PC-3 (cell line): ENCODE measurements at regions not wholly inside any gene's neighbourhood (a gene's known extent, or its start where the extent isn't known, plus 50 kb on each side); places are given as distances from the start of the nearest gene placed in this dataset.
A peak's percentile ranks its signal among the peaks of the same experiment; 100 is the strongest.

Experiments
- ATAC-seq: fragments of 200-7000 bp; cut with Tn5 transposase; 2 replicates; pipeline ENCODE4 v1.9.1; 2020; ENCODE audit warnings: mild to moderate bottlenecking, moderate library complexity
- BruUV-seq: library from RNA; stranded (reverse); fragments of 400-500 nt; replicated peaks from 2 replicates; lab custom pipeline; 2021; lab: Mats Ljungman, UMichigan
- CTCF ChIA-PET: fragments of 300-600 bp; sonication (Branson Sonifier 250); formaldehyde crosslinking; loops from one replicate; lab custom pipeline; 2022; ENCODE audit warnings: antibody characterized with exemption; lab: Charles Lee
- POLR2A ChIA-PET: fragments of 300-600 bp; sonication (Branson Sonifier 250); formaldehyde crosslinking; loops from one replicate; lab custom pipeline; 2022; ENCODE audit warnings: antibody characterized with exemption; ENCODE audit not compliant: unreplicated experiment; lab: Charles Lee
- DNase-seq: peaks from one replicate; pipeline ENCODE4 v3.0.0-alpha.2; 2015
- H2AFZ ChIP-seq: fragments of 300-600 bp; sonication (generic); 2 replicates; pipeline ENCODE4 v1.6.0; 2016; ENCODE audit warnings: antibody characterized with exemption, low read length
- H3F3A ChIP-seq: fragments of 300-600 bp; sonication (generic); one replicate; pipeline ENCODE4 v1.6.0; 2017; ENCODE audit warnings: antibody characterized with exemption, low read length, control low read depth, mild to moderate bottlenecking; ENCODE audit not compliant: unreplicated experiment
- H3K27ac ChIP-seq: fragments of 300-600 bp; sonication (generic); 2 replicates; pipeline ENCODE4 v1.5.1; 2016; ENCODE audit warnings: mild to moderate bottlenecking, low read length
- H3K27me3 ChIP-seq: fragments of 300-600 bp; sonication (generic); 2 replicates; pipeline ENCODE4 v1.6.1; 2016; ENCODE audit warnings: low read length, mixed read lengths
- H3K36me3 ChIP-seq: fragments of 300-600 bp; sonication (generic); 2 replicates; pipeline ENCODE4 v1.6.1; 2016; ENCODE audit warnings: low read depth, mixed run types, low read length, mixed read lengths
- H3K4me1 ChIP-seq: fragments of 300-600 bp; sonication (generic); 2 replicates; pipeline ENCODE4 v1.5.1; 2016; ENCODE audit warnings: low read length; ENCODE audit not compliant: insufficient read depth
- H3K4me2 ChIP-seq: fragments of 300-600 bp; sonication (generic); 2 replicates; pipeline ENCODE4 v1.6.0; 2016; ENCODE audit warnings: low read length
- H3K4me3 ChIP-seq: fragments of 300-600 bp; sonication (generic); 2 replicates; pipeline ENCODE4 v1.5.1; 2016; ENCODE audit warnings: mild to moderate bottlenecking, low read length, mixed read lengths
- H3K79me2 ChIP-seq: fragments of 300-600 bp; sonication (generic); 2 replicates; pipeline ENCODE4 v1.6.1; 2017; ENCODE audit warnings: low read length, mixed read lengths
- H3K9ac ChIP-seq: fragments of 300-600 bp; sonication (generic); 2 replicates; pipeline ENCODE4 v1.6.0; 2016; ENCODE audit warnings: mild to moderate bottlenecking, low read length
- H3K9me2 ChIP-seq: fragments of 300-600 bp; sonication (generic); replicated peaks from 2 replicates; pipeline ENCODE4 v1.6.1; 2016; ENCODE audit warnings: mixed run types, low read length, mixed read lengths
- H3K9me3 ChIP-seq: fragments of 300-600 bp; sonication (generic); 2 replicates; pipeline ENCODE4 v1.6.1; 2016; ENCODE audit warnings: low read length, mixed read lengths
- H4K20me1 ChIP-seq: fragments of 300-600 bp; sonication (generic); 2 replicates; pipeline ENCODE4 v1.6.1; 2016; ENCODE audit warnings: low read length, mixed read lengths
- EZH2 ChIP-seq: fragments of 300-600 bp; sonication (generic); IDR thresholded peaks from one replicate; pipeline ENCODE4 v1.6.1; 2017; ENCODE audit warnings: antibody characterized with exemption, mild to moderate bottlenecking, low read length; ENCODE audit not compliant: unreplicated experiment
- EZH2phosphoT487 ChIP-seq: fragments of 300-600 bp; sonication (generic); IDR thresholded peaks from 2 replicates; pipeline ENCODE4 v1.6.1; 2018; ENCODE audit warnings: mild to moderate bottlenecking, antibody characterized with exemption, low read length, borderline replicate concordance
- intact Hi-C: fragments of 100-400 bp; cut with micrococcal nuclease; formaldehyde crosslinking; loops from 2 replicates; pipeline ENCODE4 v1.9.0; 2023
- TF ChIP-seq, protein P1 (sequence below): fragments of 300-600 bp; sonication (generic); conservative IDR thresholded peaks from 2 replicates; pipeline ENCODE4 v1.5.1; 2017; ENCODE audit warnings: antibody characterized with exemption, low read depth, mild to moderate bottlenecking, low read length

- no TSS peak for BruUV-seq
- H3F3A ChIP-seq = peaks cover 12% of the 10 kb centered on the region
- peak overlapping the region; percentile 80 for H3K9ac ChIP-seq
- H3K9me2 ChIP-seq = no peaks in the 10 kb centered on the region
- H3K4me3 ChIP-seq = no peak overlapping the region
- no peaks in the 10 kb centered on the region for H3K27me3 ChIP-seq
- ChIA-PET CTCF (no interaction called here), POLR2A (no interaction called here)
- intact Hi-C loops = loop anchor here (1.0 to 10.0 kb wide), 7 partner anchors 55 to 310 kb away; no protein-coding TSS in a partner anchor
- no peaks in the 10 kb centered on the region for H3K36me3 ChIP-seq
- H4K20me1 ChIP-seq = no peaks in the 10 kb centered on the region
- ATAC-seq (no peak), DNase-seq (peak; percentile 12)
- peak overlapping the region; percentile 25 for H3K4me2 ChIP-seq
- no peaks in the 10 kb centered on the region for H3K79me2 ChIP-seq
- TF ChIP-seq EZH2phosphoT487 = no peak
- TF ChIP-seq, protein P1, sequence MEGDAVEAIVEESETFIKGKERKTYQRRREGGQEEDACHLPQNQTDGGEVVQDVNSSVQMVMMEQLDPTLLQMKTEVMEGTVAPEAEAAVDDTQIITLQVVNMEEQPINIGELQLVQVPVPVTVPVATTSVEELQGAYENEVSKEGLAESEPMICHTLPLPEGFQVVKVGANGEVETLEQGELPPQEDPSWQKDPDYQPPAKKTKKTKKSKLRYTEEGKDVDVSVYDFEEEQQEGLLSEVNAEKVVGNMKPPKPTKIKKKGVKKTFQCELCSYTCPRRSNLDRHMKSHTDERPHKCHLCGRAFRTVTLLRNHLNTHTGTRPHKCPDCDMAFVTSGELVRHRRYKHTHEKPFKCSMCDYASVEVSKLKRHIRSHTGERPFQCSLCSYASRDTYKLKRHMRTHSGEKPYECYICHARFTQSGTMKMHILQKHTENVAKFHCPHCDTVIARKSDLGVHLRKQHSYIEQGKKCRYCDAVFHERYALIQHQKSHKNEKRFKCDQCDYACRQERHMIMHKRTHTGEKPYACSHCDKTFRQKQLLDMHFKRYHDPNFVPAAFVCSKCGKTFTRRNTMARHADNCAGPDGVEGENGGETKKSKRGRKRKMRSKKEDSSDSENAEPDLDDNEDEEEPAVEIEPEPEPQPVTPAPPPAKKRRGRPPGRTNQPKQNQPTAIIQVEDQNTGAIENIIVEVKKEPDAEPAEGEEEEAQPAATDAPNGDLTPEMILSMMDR = no peak
- no peak for TF ChIP-seq EZH2
- H3K27ac ChIP-seq = peak overlapping the region; percentile 98
- no peak overlapping the region for H2AFZ ChIP-seq
- H3K9me3 ChIP-seq = no peaks in the 10 kb centered on the region
- H3K4me1 ChIP-seq = peaks cover 43% of the 10 kb centered on the region
Measured at GRCh38 chr13:34412295-34412694, 529.8 kb upstream of the NBEA start.

- no peaks in the 10 kb centered on the region for H3K79me2 ChIP-seq
- H3K9ac ChIP-seq = peak overlapping the region; percentile 80
- peak; percentile 67 for ATAC-seq
- ChIA-PET CTCF (interaction anchor here (1.0 kb wide), 1 partner anchor 351 kb away, joined by 3 read pairs; no protein-coding TSS in a partner anchor), POLR2A (interaction anchor here (0.6 kb wide), 1 partner anchor 50 kb away, joined by 4 read pairs; no protein-coding TSS in a partner anchor)
- H3K27ac ChIP-seq = peak overlapping the region; percentile 98
- peak overlapping the region; percentile 59 for H3K4me2 ChIP-seq
- H3K27me3 ChIP-seq = no peaks in the 10 kb centered on the region
- DNase-seq = peak; percentile 84
- H3F3A ChIP-seq = peaks cover 12% of the 10 kb centered on the region
- BruUV-seq = no TSS peak
- H3K9me2 ChIP-seq = no peaks in the 10 kb centered on the region
- TF ChIP-seq EZH2phosphoT487 = no peak
- no peak for TF ChIP-seq EZH2
- TF ChIP-seq, protein P1 = no peak
- H2AFZ ChIP-seq = peak overlapping the region; percentile 20; the same call in 1 of the 2 replicates
- no peaks in the 10 kb centered on the region for H3K9me3 ChIP-seq
- intact Hi-C loops = loop anchor here (1.0 to 10.0 kb wide), 7 partner anchors 56 to 309 kb away; no protein-coding TSS in a partner anchor
- H4K20me1 ChIP-seq = no peaks in the 10 kb centered on the region
- no peak overlapping the region for H3K4me3 ChIP-seq
- H3K4me1 ChIP-seq = peaks cover 46% of the 10 kb centered on the region
- H3K36me3 ChIP-seq = no peaks in the 10 kb centered on the region
Measured at GRCh38 chr13:34412817-34413375, 529.2 kb upstream of the NBEA start.
